B cell (primary cell): ENCODE measurements at regions not wholly inside any gene's neighbourhood (a gene's known extent, or its start where the extent isn't known, plus 50 kb on each side); places are given as distances from the start of the nearest gene placed in this dataset.

Source experiments
- ATAC-seq: fragments of 200-7000 bp; cut with Tn5 transposase; one replicate; pipeline ENCODE4 v1.10.0; 2021; ENCODE audit warnings: low read depth, mild to moderate bottlenecking, moderate number of reproducible peaks, moderate library complexity
- CTCF ChIA-PET: fragments of 350-600 bp; sonication (Branson Sonifier 250); formaldehyde crosslinking; loops from one replicate; lab custom pipeline; 2021; ENCODE audit warnings: antibody characterized with exemption, inconsistent platforms; lab: Charles Lee
- POLR2A ChIA-PET: fragments of 350-600 bp; sonication (Branson Sonifier 250); formaldehyde crosslinking; loops from one replicate; lab custom pipeline; 2021; ENCODE audit warnings: antibody characterized with exemption; lab: Charles Lee
- DNase-seq: peaks from one replicate; pipeline ENCODE4 v3.0.0; 2013
- H2AFZ ChIP-seq: 2 replicates; pipeline ENCODE4 v1.6.1; 2012; ENCODE audit warnings: mild to moderate bottlenecking, low read depth, low read length; ENCODE audit not compliant: insufficient read depth, poor library complexity, severe bottlenecking
- H3K27ac ChIP-seq, 2 donors: 1 replicate in 1 of 2; 2 replicates in 1 of 2; pipeline ENCODE4 v1.5.1; 2012 to 2013; ENCODE audit warnings: low read length in 2 of 2, mild to moderate bottlenecking in 2 of 2, moderate library complexity in 1 of 2
- H3K27me3 ChIP-seq, 4 experiments: fragments of 200-600 bp in 1 of 4; sonication (generic) in 1 of 4; replicated peaks in 1 of 4; 1 replicate in 2 of 4; 2 replicates in 2 of 4; pipeline versions ENCODE4 v1.6.1 to v1.7.0; 2013 to 2016; ENCODE audit warnings: low read length in 3 of 4, mild to moderate bottlenecking in 2 of 4, mixed read lengths in 1 of 4, moderate library complexity in 1 of 4; ENCODE audit not compliant: insufficient read depth in 4 of 4, control insufficient read depth in 3 of 4; ENCODE audit errors: control extremely low read depth in 1 of 4
- H3K36me3 ChIP-seq, 2 experiments: replicated peaks in 1 of 2; 1 replicate in 1 of 2; 2 replicates in 1 of 2; pipeline versions ENCODE4 v1.6.1 to v1.7.1; 2013; ENCODE audit warnings: low read length in 1 of 2; ENCODE audit not compliant: insufficient read depth in 2 of 2, control insufficient read depth in 1 of 2; ENCODE audit errors: control extremely low read depth in 1 of 2, extremely low read depth in 1 of 2
- H3K4me1 ChIP-seq, 2 donors: fragments of 200-600 bp in 1 of 2; sonication (generic) in 1 of 2; 1 replicate in 1 of 2; 2 replicates in 1 of 2; pipeline versions ENCODE4 v1.5.1 to v1.6.1; 2013 to 2017; ENCODE audit warnings: low read length in 2 of 2; ENCODE audit not compliant: control insufficient read depth in 2 of 2, insufficient read depth in 2 of 2
- H3K4me2 ChIP-seq: replicated peaks from 2 replicates; pipeline ENCODE3; 2012; ENCODE audit warnings: mild to moderate bottlenecking, low read depth, low read length; ENCODE audit not compliant: poor library complexity, severe bottlenecking
- H3K4me3 ChIP-seq, 5 experiments: fragments of 200-600 bp in 1 of 5; sonication (generic) in 1 of 5; 1 replicate in 3 of 5; 2 replicates in 2 of 5; pipeline versions ENCODE4 v1.5.1 to v1.7.0; 2011 to 2016; ENCODE audit warnings: low read length in 4 of 5, mild to moderate bottlenecking in 4 of 5, low read depth in 2 of 5, control low read depth in 1 of 5, moderate library complexity in 1 of 5; ENCODE audit not compliant: insufficient read depth in 1 of 5; ENCODE audit errors: control extremely low read depth in 1 of 5, extremely low read depth in 1 of 5
- H3K79me2 ChIP-seq: fragments of 200-600 bp; sonication (generic); one replicate; pipeline ENCODE4 v1.6.0; 2016; ENCODE audit warnings: low read length; ENCODE audit not compliant: control insufficient read depth, insufficient read depth
- H3K9ac ChIP-seq: fragments of 200-600 bp; sonication (generic); 2 replicates; pipeline ENCODE4 v1.6.1; 2017; ENCODE audit warnings: mild to moderate bottlenecking, low read length, moderate library complexity
- H3K9me3 ChIP-seq, 3 donors: one replicate each; pipeline versions ENCODE4 v1.6.1 to v1.7.1; 2013; ENCODE audit warnings: low read length in 2 of 3; ENCODE audit not compliant: control insufficient read depth in 2 of 3, insufficient read depth in 1 of 3; ENCODE audit errors: control extremely low read depth in 1 of 3
- H4K20me1 ChIP-seq: 2 replicates; pipeline ENCODE4 v1.6.0; 2012; ENCODE audit warnings: mild to moderate bottlenecking, low read length; ENCODE audit not compliant: insufficient read depth, control insufficient read depth, poor library complexity, severe bottlenecking
- H3K27ac Mint-ChIP-seq: one replicate; pipeline ENCODE4 v1.8.0; 2021; ENCODE audit warnings: mixed read lengths
- H3K27me3 Mint-ChIP-seq: one replicate; pipeline ENCODE4 v1.8.0; 2021; ENCODE audit warnings: mixed read lengths
- H3K4me1 Mint-ChIP-seq: one replicate; pipeline ENCODE4 v1.8.0; 2021; ENCODE audit warnings: mixed read lengths
- H3K4me3 Mint-ChIP-seq: one replicate; pipeline ENCODE4 v1.8.0; 2021; ENCODE audit warnings: mixed read lengths
- H3K9me3 Mint-ChIP-seq: one replicate; pipeline ENCODE4 v1.8.0; 2022; ENCODE audit warnings: mixed read lengths; ENCODE audit not compliant: insufficient read depth
- EZH2 ChIP-seq: IDR thresholded peaks from 2 replicates; pipeline ENCODE4 v1.6.1; 2012; ENCODE audit warnings: borderline replicate concordance, low read depth, mild to moderate bottlenecking, moderate library complexity, low read length; ENCODE audit not compliant: insufficient read depth, poor library complexity, severe bottlenecking
- WGBS: methylation state at CpG from one replicate; pipeline ENCODE4 v1.1.5; 2013; ENCODE audit warnings: missing lambda C conversion rate; ENCODE audit not compliant: insufficient coverage; 5-methylcytosine and 5-hydroxymethylcytosine counted together
- intact Hi-C: fragments of 100-400 bp; cut with micrococcal nuclease; formaldehyde crosslinking; loops from one replicate; pipeline ENCODE4 v1.10.0; 2022
- TF ChIP-seq, protein P1 (sequence below): fragments of 200-600 bp; IDR thresholded peaks from one replicate; pipeline ENCODE4 v1.8.0; 2022; ENCODE audit warnings: antibody characterized with exemption, mild to moderate bottlenecking

DNA sequence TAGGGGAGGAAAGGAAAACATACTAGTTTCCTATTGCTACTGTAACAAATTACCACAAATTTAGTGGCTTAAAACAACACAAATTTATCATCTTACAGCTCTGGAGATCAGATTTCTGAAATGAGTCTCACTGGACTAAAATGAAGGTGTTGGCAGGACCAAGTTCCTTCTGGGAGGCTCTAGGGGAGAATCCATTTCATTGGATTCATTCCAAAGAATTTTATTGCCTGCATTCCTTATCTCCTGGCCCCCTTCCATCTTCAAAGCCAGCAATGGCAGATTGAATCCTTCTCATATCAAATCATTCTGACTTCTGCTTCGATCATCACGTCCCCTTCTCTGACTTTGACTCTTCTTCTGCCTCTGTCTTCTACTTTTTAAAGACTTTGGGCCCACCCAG, 250.9 kb downstream of the IRS1 start:
- Histone ChIP-seq H3K9ac (no peak overlapping the region), H3K27ac (no peak overlapping the region), H4K20me1 (no peaks in the 10 kb centered on the region), H2AFZ (no peak overlapping the region), H3K79me2 (no peaks in the 10 kb centered on the region), H3K4me2 (no peak overlapping the region), H3K4me3 (no peak overlapping the region), H3K27me3 (no peaks in the 10 kb centered on the region), H3K36me3 (no peaks in the 10 kb centered on the region), H3K4me1 (no peaks in the 10 kb centered on the region), H3K9me3 (no peaks in the 10 kb centered on the region)
- ATAC-seq = no peak
- Mint-ChIP-seq H3K9me3 (no peaks in the 10 kb centered on the region), H3K27me3 (peaks cover 12% of the 10 kb centered on the region), H3K4me3 (no peak overlapping the region), H3K27ac (no peak overlapping the region), H3K4me1 (no peaks in the 10 kb centered on the region)
- intact Hi-C loops = no loop called here
- 55% methylated on average over 2 of the region's 2 CpGs for WGBS
- CTCF ChIA-PET = no interaction called here
- no peak for DNase-seq
- POLR2A ChIA-PET = no interaction called here
- TF ChIP-seq EZH2 = no peak
- TF ChIP-seq, protein P1, sequence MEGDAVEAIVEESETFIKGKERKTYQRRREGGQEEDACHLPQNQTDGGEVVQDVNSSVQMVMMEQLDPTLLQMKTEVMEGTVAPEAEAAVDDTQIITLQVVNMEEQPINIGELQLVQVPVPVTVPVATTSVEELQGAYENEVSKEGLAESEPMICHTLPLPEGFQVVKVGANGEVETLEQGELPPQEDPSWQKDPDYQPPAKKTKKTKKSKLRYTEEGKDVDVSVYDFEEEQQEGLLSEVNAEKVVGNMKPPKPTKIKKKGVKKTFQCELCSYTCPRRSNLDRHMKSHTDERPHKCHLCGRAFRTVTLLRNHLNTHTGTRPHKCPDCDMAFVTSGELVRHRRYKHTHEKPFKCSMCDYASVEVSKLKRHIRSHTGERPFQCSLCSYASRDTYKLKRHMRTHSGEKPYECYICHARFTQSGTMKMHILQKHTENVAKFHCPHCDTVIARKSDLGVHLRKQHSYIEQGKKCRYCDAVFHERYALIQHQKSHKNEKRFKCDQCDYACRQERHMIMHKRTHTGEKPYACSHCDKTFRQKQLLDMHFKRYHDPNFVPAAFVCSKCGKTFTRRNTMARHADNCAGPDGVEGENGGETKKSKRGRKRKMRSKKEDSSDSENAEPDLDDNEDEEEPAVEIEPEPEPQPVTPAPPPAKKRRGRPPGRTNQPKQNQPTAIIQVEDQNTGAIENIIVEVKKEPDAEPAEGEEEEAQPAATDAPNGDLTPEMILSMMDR = no peak

GRCh38 chr2:226544596-226545210, 254.9 kb downstream of the IRS1 start:
- no peak for DNase-seq
- Histone ChIP-seq H3K4me3 (no peak overlapping the region), H3K4me1 (no peaks in the 10 kb centered on the region), H3K36me3 (no peaks in the 10 kb centered on the region), H3K27me3 (no peaks in the 10 kb centered on the region), H3K27ac (no peak overlapping the region), H3K79me2 (no peaks in the 10 kb centered on the region), H3K4me2 (no peak overlapping the region), H2AFZ (no peak overlapping the region), H3K9me3 (no peaks in the 10 kb centered on the region), H4K20me1 (no peaks in the 10 kb centered on the region), H3K9ac (no peak overlapping the region)
- Mint-ChIP-seq H3K9me3 (no peaks in the 10 kb centered on the region), H3K27ac (no peak overlapping the region), H3K27me3 (peaks cover 23% of the 10 kb centered on the region), H3K4me3 (no peak overlapping the region), H3K4me1 (no peaks in the 10 kb centered on the region)
- CTCF ChIA-PET = no interaction called here
- ATAC-seq = no peak
- no CpG with 5 or more reads among the region's 2 CpGs for WGBS
- intact Hi-C loops = no loop called here
- POLR2A ChIA-PET = no interaction called here
- TF ChIP-seq, protein P1 = no peak
- TF ChIP-seq EZH2 = no peak
